ENCODE measurements at regions not wholly inside any gene's neighbourhood (a gene's known extent, or its start where the extent isn't known, plus 50 kb on each side); places are given as distances from the start of the nearest gene placed in this dataset.
"Not testable (repeated sequence)": the region's sequence is repeated elsewhere in the genome, so short reads cannot be mapped to it uniquely, and the experiment has no call there.

- Histone ChIP-seq H3K4me1 (peaks cover 0 to 12% (median 3%) of the 10 kb centered on the region in 4 donors), H3K27me3 (no peaks in the 10 kb centered on the region), H3K27ac (no peak overlapping the region), H3K4me3 (no peak overlapping the region), H3K9me3 (no peaks in the 10 kb centered on the region), H3K36me3 (no peaks in the 10 kb centered on the region)
- DNase-seq (no peak), ATAC-seq (no peak)
- TF ChIP-seq CTCF (IDR thresholded peaks at IDR 0.05) (no peak), POLR2A (IDR thresholded peaks at IDR 0.05) (no peak)
- 62% methylated on average over 3 of the region's 5 CpGs for WGBS (ENCODE audit: insufficient coverage, low coverage, low lambda C conversion rate, missing lambda C conversion rate)
- intact Hi-C loops (cut with DNase I): no loop called here
These were observed 154.5 kb upstream of the TNFAIP3 start for GRCh38 chr6:137712587-137712986.

- no peaks in the 10 kb centered on the region for H3K9me3 ChIP-seq
- ATAC-seq: peak; percentile 28 to 61 (median 51)
- intact Hi-C loops (cut with DNase I): no loop called here
- TF ChIP-seq CTCF (IDR thresholded peaks at IDR 0.05) (no peak), POLR2A (IDR thresholded peaks at IDR 0.05) (no peak)
- WGBS (ENCODE audit: insufficient coverage, low coverage, low lambda C conversion rate, missing lambda C conversion rate): 60% methylated on average over 4 of the region's 4 CpGs
- no peaks in the 10 kb centered on the region for H3K36me3 ChIP-seq
- no peak overlapping the region for H3K27ac ChIP-seq
- no peak for DNase-seq
- no peak overlapping the region for H3K4me3 ChIP-seq
- H3K4me1 ChIP-seq: peaks cover 0 to 1% (median 0%) of the 10 kb centered on the region in 4 donors
- no peaks in the 10 kb centered on the region for H3K27me3 ChIP-seq
These were observed 151.4 kb upstream of the TNFAIP3 start for GRCh38 chr6:137715589-137716045.

GRCh38 chr6:137717074-137718073 is 149.7 kb upstream of the TNFAIP3 start:
- no peaks in the 10 kb centered on the region for H3K4me1 ChIP-seq
- no peaks in the 10 kb centered on the region for H3K36me3 ChIP-seq
- H3K27ac ChIP-seq: no peak overlapping the region
- no peaks in the 10 kb centered on the region for H3K9me3 ChIP-seq
- 94% methylated on average over 6 of the region's 7 CpGs for WGBS (ENCODE audit: insufficient coverage, low coverage, low lambda C conversion rate, missing lambda C conversion rate)
- intact Hi-C loops (cut with DNase I): no loop called here
- H3K4me3 ChIP-seq: no peak overlapping the region
- ATAC-seq (no peak), DNase-seq (no peak)
- TF ChIP-seq CTCF (IDR thresholded peaks at IDR 0.05): no peak
- no peak for TF ChIP-seq POLR2A (IDR thresholded peaks at IDR 0.05)
- no peaks in the 10 kb centered on the region for H3K27me3 ChIP-seq

GRCh38 chr6:137718903-137719302 is 148.2 kb upstream of the TNFAIP3 start:
- H3K36me3 ChIP-seq; ATAC-seq; H3K9me3 ChIP-seq; DNase-seq; H3K27ac ChIP-seq; H3K4me3 ChIP-seq; intact Hi-C loops (cut with DNase I); H3K27me3 ChIP-seq: not testable (repeated sequence)
- H3K4me1 ChIP-seq: peaks cover 0 to 11% (median 7%) of the 10 kb centered on the region in 4 donors
- WGBS (ENCODE audit: insufficient coverage, low coverage, low lambda C conversion rate, missing lambda C conversion rate): 87% methylated on average over 3 of the region's 5 CpGs

- Histone ChIP-seq H3K4me3 (no peak overlapping the region), H3K27ac (peak overlapping the region; percentile 79 to 93 (median 81)), H3K4me1 (peaks cover 0 to 19% (median 7%) of the 10 kb centered on the region in 4 donors), H3K9me3 (no peaks in the 10 kb centered on the region), H3K27me3 (no peaks in the 10 kb centered on the region), H3K36me3 (no peaks in the 10 kb centered on the region)
- intact Hi-C loops (cut with DNase I): loop anchor here in 1 of 2 donors (10.0 kb wide), 1 partner anchor 142 kb away; the partner anchor contains the start of gene TNFAIP3
- TF ChIP-seq CTCF (IDR thresholded peaks at IDR 0.05) (no peak), POLR2A (IDR thresholded peaks at IDR 0.05) (no peak)
- WGBS (ENCODE audit: insufficient coverage, low coverage, low lambda C conversion rate, missing lambda C conversion rate): 38% methylated on average over 5 of the region's 5 CpGs
- ATAC-seq: peak; percentile 2 to 31 (median 6)
- no peak for DNase-seq
These were observed 144.2 kb upstream of the TNFAIP3 start for GRCh38 chr6:137722749-137723272.

Measured in right lobe of liver (tissue), 6 donors.